LNCaP clone FGC (cell line): ENCODE measurements at regions not wholly inside any gene's neighbourhood (a gene's known extent, or its start where the extent isn't known, plus 50 kb on each side); places are given as distances from the start of the nearest gene placed in this dataset.

Experiments used
- DNase-seq: peaks from one replicate; pipeline ENCODE4 v3.0.0-alpha.2; 2011; ENCODE audit warnings: low read depth
- H3K4me3 ChIP-seq: 2 replicates; pipeline ENCODE4 v1.5.1; 2011; ENCODE audit warnings: mild to moderate bottlenecking, low read depth, low read length, control low read depth
- TF ChIP-seq, protein P1 (sequence below): IDR thresholded peaks from 2 replicates; pipeline ENCODE4 v1.5.1; 2012; ENCODE audit warnings: mild to moderate bottlenecking; ENCODE audit not compliant: control insufficient read depth, insufficient read depth; ENCODE audit errors: extremely low read depth

DNA sequence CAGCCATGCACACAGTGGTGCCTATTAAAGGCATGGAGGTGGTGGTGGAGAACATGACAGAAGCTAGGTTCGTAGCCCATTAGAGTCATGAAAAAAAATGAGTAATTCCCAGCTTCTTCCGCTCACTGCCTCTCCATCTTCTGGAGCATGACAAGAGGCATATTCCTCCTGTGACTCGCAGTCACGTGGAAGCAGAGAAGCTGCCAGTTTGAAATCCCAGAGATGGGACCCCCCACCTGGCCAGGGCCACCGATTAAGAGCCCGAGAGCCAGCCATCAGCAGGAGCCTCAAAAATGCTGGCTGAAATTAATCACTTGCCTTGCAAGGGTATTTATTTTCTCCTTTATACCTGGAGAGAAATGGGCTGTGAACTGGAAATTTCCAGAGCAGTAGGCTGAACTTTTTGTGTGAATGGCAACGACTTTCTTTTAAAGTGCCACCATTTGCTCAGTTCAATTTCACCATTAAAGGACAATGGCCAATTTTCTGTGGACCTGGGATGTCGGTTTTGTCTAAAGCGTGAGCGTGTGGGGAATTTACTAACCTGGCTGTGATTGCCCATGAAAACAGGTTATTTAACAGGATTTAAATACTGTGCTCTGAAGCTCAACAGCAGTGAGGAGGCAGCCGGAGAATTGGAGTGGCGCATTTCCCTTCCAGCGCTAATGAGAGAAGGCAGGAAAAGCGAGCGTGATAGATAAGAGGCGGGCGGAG is 189.7 kb upstream of the SDK2 start:
- no peak for DNase-seq

DNA sequence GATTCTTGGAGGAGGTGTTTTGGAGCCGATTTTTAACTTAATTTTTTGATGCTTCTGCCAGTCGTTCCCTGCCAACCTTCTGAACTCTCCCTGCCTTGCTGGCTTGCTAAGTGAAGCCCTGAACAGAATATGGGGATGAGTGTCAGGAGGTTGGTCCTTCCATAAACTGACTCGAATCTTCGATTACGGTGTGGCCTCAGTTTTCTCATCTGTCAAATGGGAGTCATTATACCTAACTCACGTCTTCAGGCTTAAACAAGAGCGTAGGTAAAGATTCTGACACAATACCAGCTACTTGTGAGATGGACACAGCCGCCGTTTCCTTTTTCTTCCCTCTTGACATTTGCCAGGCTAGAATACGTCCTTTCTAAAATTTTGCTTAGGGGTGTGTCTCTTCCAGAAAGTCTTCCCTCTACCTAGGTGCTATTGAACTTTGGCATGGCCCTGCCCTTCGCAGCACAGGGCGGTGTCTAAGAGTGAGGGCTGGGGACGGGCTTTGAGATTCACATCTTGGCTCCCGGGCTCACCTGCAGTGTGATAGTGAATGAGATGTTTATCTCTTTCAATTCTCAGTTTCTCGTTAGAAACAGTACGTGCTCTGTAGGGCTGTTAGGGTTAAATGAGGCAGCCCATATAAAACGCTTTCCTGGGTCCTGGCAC is 190.6 kb upstream of the SDK2 start:
- TF ChIP-seq, protein P1, sequence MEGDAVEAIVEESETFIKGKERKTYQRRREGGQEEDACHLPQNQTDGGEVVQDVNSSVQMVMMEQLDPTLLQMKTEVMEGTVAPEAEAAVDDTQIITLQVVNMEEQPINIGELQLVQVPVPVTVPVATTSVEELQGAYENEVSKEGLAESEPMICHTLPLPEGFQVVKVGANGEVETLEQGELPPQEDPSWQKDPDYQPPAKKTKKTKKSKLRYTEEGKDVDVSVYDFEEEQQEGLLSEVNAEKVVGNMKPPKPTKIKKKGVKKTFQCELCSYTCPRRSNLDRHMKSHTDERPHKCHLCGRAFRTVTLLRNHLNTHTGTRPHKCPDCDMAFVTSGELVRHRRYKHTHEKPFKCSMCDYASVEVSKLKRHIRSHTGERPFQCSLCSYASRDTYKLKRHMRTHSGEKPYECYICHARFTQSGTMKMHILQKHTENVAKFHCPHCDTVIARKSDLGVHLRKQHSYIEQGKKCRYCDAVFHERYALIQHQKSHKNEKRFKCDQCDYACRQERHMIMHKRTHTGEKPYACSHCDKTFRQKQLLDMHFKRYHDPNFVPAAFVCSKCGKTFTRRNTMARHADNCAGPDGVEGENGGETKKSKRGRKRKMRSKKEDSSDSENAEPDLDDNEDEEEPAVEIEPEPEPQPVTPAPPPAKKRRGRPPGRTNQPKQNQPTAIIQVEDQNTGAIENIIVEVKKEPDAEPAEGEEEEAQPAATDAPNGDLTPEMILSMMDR: no peak
- H3K4me3 ChIP-seq: no peak overlapping the region
- DNase-seq: no peak

More for the DNA sequence above, 189.7 kb upstream of the SDK2 start:
- TF ChIP-seq, protein P1: no peak
- H3K4me3 ChIP-seq: no peak overlapping the region

DNA sequence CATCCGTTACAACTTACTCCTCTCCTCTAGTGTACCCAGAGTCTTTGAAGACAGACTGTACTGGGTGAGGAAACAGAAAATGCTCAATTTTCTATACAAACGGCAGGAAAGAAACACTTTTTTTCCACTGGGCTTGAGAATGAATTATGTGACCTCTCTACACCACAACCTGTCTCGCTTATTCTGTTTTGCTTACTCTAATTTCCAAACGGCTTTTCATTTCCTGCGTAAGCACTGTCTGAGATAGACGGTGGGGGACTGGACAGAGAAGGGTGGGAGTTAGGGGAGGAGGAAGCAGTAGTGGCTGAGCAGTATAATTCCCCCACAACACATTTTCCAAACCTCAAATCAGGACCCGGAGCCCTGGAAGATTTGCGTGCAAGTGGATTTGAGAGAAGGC is 191.4 kb upstream of the SDK2 start:
- no peak overlapping the region for H3K4me3 ChIP-seq
- DNase-seq: no peak
- TF ChIP-seq, protein P1: no peak

DNA sequence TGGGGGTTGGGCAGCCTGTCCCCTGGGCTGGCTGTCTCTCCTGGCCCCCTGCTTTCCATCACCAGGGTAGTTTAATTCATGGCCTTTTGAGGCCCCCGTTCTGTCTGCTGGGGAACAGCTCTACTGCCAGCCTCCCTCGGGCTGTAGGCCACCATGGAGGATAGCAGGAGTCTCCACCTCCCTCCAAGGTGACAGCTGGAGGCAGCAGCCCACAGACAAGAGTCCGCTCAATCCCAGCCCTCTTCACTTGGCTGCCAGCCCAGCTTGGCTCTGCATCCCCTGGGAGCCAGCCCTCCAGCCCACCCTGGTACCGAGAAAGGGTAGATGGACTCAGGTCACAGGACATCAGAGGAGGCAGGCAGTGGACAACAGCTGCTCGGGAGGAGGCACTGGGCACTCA is 194.6 kb upstream of the SDK2 start:
- H3K4me3 ChIP-seq: no peak overlapping the region
- no peak for DNase-seq
- TF ChIP-seq, protein P1: no peak

GRCh38 chr17:73840829-73841228 is 196.6 kb upstream of the SDK2 start:
- H3K4me3 ChIP-seq: no peak overlapping the region
- no peak for DNase-seq
- TF ChIP-seq, protein P1: no peak

DNA sequence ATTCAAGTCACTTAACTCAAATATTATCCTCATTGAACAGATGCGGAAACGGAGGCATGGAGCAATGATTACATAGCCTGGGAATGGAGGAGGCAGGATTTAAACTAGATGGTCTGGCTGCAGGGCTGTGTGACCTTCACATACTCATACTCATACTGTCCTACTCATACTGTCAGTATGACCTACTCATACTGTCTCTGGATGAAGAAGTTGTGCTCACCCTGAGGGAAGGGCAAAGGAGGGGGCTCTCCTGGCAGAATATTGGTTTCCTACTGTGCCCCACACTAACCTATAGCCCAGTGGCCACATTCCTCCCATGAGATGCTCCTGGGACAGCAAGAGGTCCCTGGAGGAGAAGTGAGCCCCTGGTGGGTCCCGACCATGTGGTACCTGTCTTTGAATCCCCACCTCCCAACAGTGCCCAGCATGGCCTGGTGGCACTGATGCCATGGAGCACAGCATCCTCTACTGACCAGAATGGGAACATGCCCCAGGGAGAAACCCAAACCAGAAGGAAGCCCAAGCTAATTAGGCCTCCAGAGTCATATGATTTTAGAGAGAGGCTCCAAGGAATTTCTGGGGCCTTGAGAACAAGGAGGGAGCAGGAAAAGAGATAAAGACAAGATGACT is 197.3 kb upstream of the SDK2 start:
- DNase-seq: no peak
- TF ChIP-seq, protein P1: peak; percentile 40
- H3K4me3 ChIP-seq: no peak overlapping the region

- no peak overlapping the region for H3K4me3 ChIP-seq
- TF ChIP-seq, protein P1: no peak
- no peak for DNase-seq
Observed at GRCh38 chr17:73847952-73848351, 203.7 kb upstream of the SDK2 start.
